Mucosa of descending colon (tissue), 3 donors: ENCODE measurements at regions not wholly inside any gene's neighbourhood (a gene's known extent, or its start where the extent isn't known, plus 50 kb on each side); places are given as distances from the start of the nearest gene placed in this dataset.
"Not testable (repeated sequence)": the region's sequence is repeated elsewhere in the genome, so short reads cannot be mapped to it uniquely, and the experiment has no call there.

Experiments used
- ATAC-seq: fragments of 200-7000 bp; cut with Tn5 transposase; one replicate; pipeline ENCODE4 v1.9.1; 2020; ENCODE audit warnings: mild to moderate bottlenecking, moderate library complexity
- DNase-seq, 3 donors: peaks; one replicate each; pipeline ENCODE4 v3.0.0-alpha.2; 2020
- H3K36me3 ChIP-seq: fragments of 200-600 bp; one replicate; pipeline ENCODE4 v1.8.0; 2021; ENCODE audit warnings: low read depth, mild to moderate bottlenecking
- H3K4me1 ChIP-seq: fragments of 200-600 bp; one replicate; pipeline ENCODE4 v1.8.0; 2021; ENCODE audit warnings: low read depth, mild to moderate bottlenecking
- H3K4me3 ChIP-seq: fragments of 200-600 bp; one replicate; pipeline ENCODE4 v1.8.0; 2021; ENCODE audit warnings: mild to moderate bottlenecking
- H3K9me3 ChIP-seq: fragments of 200-600 bp; one replicate; pipeline ENCODE4 v1.8.0; 2021; ENCODE audit warnings: mild to moderate bottlenecking
- CTCF ChIP-seq: fragments of 200-600 bp; IDR thresholded peaks from one replicate; pipeline ENCODE4 v1.8.0; 2022; ENCODE audit warnings: antibody characterized with exemption, mild to moderate bottlenecking
- intact Hi-C, 2 donors: fragments of 100-400 bp; cut with DNase I in 1 of 2; cut with micrococcal nuclease in 1 of 2; formaldehyde crosslinking; loops; one replicate each; pipeline versions ENCODE4 v1.11.0 to v1.11.1; 2022; cut with DNase I, micrococcal nuclease
- donor health status: DM: no; HTN: no; CAD: no; lungs with moderate emphysema.
- donor health status: DM: no; HTN: no; CAD: no.
- donor health status: DM: no; HTN: yes; CAD: no.

GRCh38 chr15:29978411-29979382 is 104.1 kb upstream of the GOLGA8J start:
- Histone ChIP-seq H3K4me3 (no peak overlapping the region), H3K4me1 (no peaks in the 10 kb centered on the region), H3K36me3 (no peaks in the 10 kb centered on the region), H3K9me3 (no peaks in the 10 kb centered on the region)
- DNase-seq (no peak), ATAC-seq (no peak)
- TF ChIP-seq CTCF, result no peak
- intact Hi-C loops, result no loop called here

- H3K36me3 ChIP-seq, H3K4me1 ChIP-seq, DNase-seq: not testable (repeated sequence)
Observed at GRCh38 chr15:29974056-29974455, 108.7 kb upstream of the GOLGA8J start.

GRCh38 chr15:29972051-29972450 is 110.7 kb upstream of the GOLGA8J start:
- Histone ChIP-seq H3K9me3 (no peaks in the 10 kb centered on the region), H3K36me3 (no peaks in the 10 kb centered on the region), H3K4me1 (no peaks in the 10 kb centered on the region), H3K4me3 (no peak overlapping the region)
- DNase-seq, result no peak
- TF ChIP-seq CTCF, result no peak
- intact Hi-C loops, result no loop called here
- ATAC-seq, result no peak

More at GRCh38 chr15:29974056-29974455, 108.7 kb upstream of the GOLGA8J start:
- ATAC-seq, H3K4me3 ChIP-seq, H3K9me3 ChIP-seq, intact Hi-C loops: not testable (repeated sequence)

GRCh38 chr15:29970402-29970695 is 112.4 kb upstream of the GOLGA8J start:
- H3K9me3 ChIP-seq, result no peaks in the 10 kb centered on the region

GRCh38 chr15:29969562-29970401 is 113.0 kb upstream of the GOLGA8J start:
- no peak for TF ChIP-seq CTCF

More at GRCh38 chr15:29970402-29970695, 112.4 kb upstream of the GOLGA8J start:
- H3K4me1 ChIP-seq, result no peaks in the 10 kb centered on the region
- H3K4me3 ChIP-seq, result no peak overlapping the region
- no peak for ATAC-seq
- H3K36me3 ChIP-seq, result no peaks in the 10 kb centered on the region
- intact Hi-C loops, result no loop called here
- TF ChIP-seq CTCF, result no peak
- DNase-seq, result no peak

More at GRCh38 chr15:29969562-29970401, 113.0 kb upstream of the GOLGA8J start:
- H3K4me3 ChIP-seq, result no peak overlapping the region
- DNase-seq (no peak), ATAC-seq (no peak)
- H3K4me1 ChIP-seq, result no peaks in the 10 kb centered on the region
- intact Hi-C loops, result no loop called here
- no peaks in the 10 kb centered on the region for H3K36me3 ChIP-seq
- no peaks in the 10 kb centered on the region for H3K9me3 ChIP-seq
